ENCODE measurements at regions not wholly inside any gene's neighbourhood (a gene's known extent, or its start where the extent isn't known, plus 50 kb on each side); places are given as distances from the start of the nearest gene placed in this dataset.
A peak's percentile ranks its signal among the peaks of the same experiment; 100 is the strongest.

GRCh38 chr7:124171068-124171467 lies 138.2 kb upstream of the TMEM229A start:
- no peak overlapping the region for H3K4me3 ChIP-seq
- H3K9me3 ChIP-seq: no peaks in the 10 kb centered on the region
- TF ChIP-seq POLR2AphosphoS5 (IDR thresholded peaks at IDR 0.05) (no peak), EP300 (IDR thresholded peaks at IDR 0.05) (no peak), POLR2A (IDR thresholded peaks at IDR 0.05) (no peak), CTCF (IDR thresholded peaks at IDR 0.05) (peak in 1 of 6 experiments; percentile 11)
- DNase-seq: no peak
- H3K4me1 ChIP-seq: no peaks in the 10 kb centered on the region
- no peaks in the 10 kb centered on the region for H3K36me3 ChIP-seq
- WGBS, 2 donors: 41 to 43% methylated on average over 1 of the region's 1 CpG
- no peaks in the 10 kb centered on the region for H3K27me3 ChIP-seq
- ATAC-seq (ENCODE audit: low FRiP score in 2 of 2): no peak
- H3K27ac ChIP-seq: no peak overlapping the region

GRCh38 chr7:124168616-124169015 lies 135.7 kb upstream of the TMEM229A start:
- Histone ChIP-seq H3K4me3 (no peak overlapping the region), H3K9me3 (no peaks in the 10 kb centered on the region), H3K27me3 (no peaks in the 10 kb centered on the region), H3K27ac (no peak overlapping the region), H3K36me3 (no peaks in the 10 kb centered on the region), H3K4me1 (no peaks in the 10 kb centered on the region)
- no peak for DNase-seq
- ATAC-seq (ENCODE audit: low FRiP score in 2 of 2): no peak
- no peak for TF ChIP-seq POLR2A (IDR thresholded peaks at IDR 0.05)
- TF ChIP-seq POLR2AphosphoS5 (IDR thresholded peaks at IDR 0.05): no peak
- no peak for TF ChIP-seq CTCF (IDR thresholded peaks at IDR 0.05)
- no peak for TF ChIP-seq EP300 (IDR thresholded peaks at IDR 0.05)
- WGBS, 2 donors: 75 to 77% methylated on average over 2 of the region's 2 CpGs

- H3K4me1 ChIP-seq: no peaks in the 10 kb centered on the region
- no peak for ATAC-seq (ENCODE audit: low FRiP score in 2 of 2)
- H3K36me3 ChIP-seq: no peaks in the 10 kb centered on the region
- DNase-seq: no peak
- H3K27me3 ChIP-seq: no peaks in the 10 kb centered on the region
- H3K27ac ChIP-seq: no peak overlapping the region
- H3K4me3 ChIP-seq: no peak overlapping the region
- no peaks in the 10 kb centered on the region for H3K9me3 ChIP-seq
- TF ChIP-seq CTCF (IDR thresholded peaks at IDR 0.05) (no peak), EP300 (IDR thresholded peaks at IDR 0.05) (no peak), POLR2AphosphoS5 (IDR thresholded peaks at IDR 0.05) (no peak), POLR2A (IDR thresholded peaks at IDR 0.05) (no peak)
Measured at GRCh38 chr7:124162667-124163066, 129.8 kb upstream of the TMEM229A start.

- 42 to 51% methylated on average over 3 of the region's 3 CpGs for WGBS, 2 donors
- H3K9me3 ChIP-seq: no peaks in the 10 kb centered on the region
- no peaks in the 10 kb centered on the region for H3K27me3 ChIP-seq
- TF ChIP-seq POLR2A (IDR thresholded peaks at IDR 0.05) (no peak), EP300 (IDR thresholded peaks at IDR 0.05) (no peak), CTCF (IDR thresholded peaks at IDR 0.05) (no peak), POLR2AphosphoS5 (IDR thresholded peaks at IDR 0.05) (no peak)
- no peak for DNase-seq
- no peak for ATAC-seq (ENCODE audit: low FRiP score in 2 of 2)
- H3K27ac ChIP-seq: no peak overlapping the region
- H3K4me3 ChIP-seq: no peak overlapping the region
- H3K36me3 ChIP-seq: no peaks in the 10 kb centered on the region
- no peaks in the 10 kb centered on the region for H3K4me1 ChIP-seq
Measured at GRCh38 chr7:124155432-124156022, 122.7 kb upstream of the TMEM229A start.
